ENCODE measurements at regions not wholly inside any gene's neighbourhood (a gene's known extent, or its start where the extent isn't known, plus 50 kb on each side); places are given as distances from the start of the nearest gene placed in this dataset.

GRCh38 chr11:26087120-26087935, 244.6 kb upstream of the ANO3 start:
- no peak for DNase-seq
- no peak for TF ChIP-seq GATA1 (IDR thresholded peaks at IDR 0.05; ENCODE audit: low read depth, low read length)
- TF ChIP-seq POLR2A (IDR thresholded peaks at IDR 0.05; ENCODE audit: low read length) = no peak

GRCh38 chr11:26088391-26088790, 243.5 kb upstream of the ANO3 start:
- TF ChIP-seq POLR2A (IDR thresholded peaks at IDR 0.05; ENCODE audit: low read length) (no peak), GATA1 (IDR thresholded peaks at IDR 0.05; ENCODE audit: low read depth, low read length) (no peak)
- DNase-seq = no peak

DNA sequence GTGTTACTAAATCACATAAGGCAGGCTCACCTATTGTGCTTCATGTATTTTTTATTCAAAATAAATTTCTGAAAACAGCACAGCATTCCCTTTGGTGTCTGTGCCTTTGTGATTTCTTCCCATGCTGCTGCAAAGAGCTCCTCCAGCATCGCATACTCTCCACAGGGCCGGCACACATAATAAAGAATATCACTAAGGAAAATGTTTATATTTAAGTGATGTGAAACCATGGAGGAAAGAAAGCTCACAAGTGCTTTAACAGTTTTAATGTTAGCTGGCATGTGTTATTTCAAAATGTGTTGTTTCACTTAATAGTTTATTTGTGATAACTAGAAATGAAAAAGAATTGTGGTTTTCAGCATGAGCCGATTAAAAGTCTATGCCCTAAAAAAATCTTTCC, 241.3 kb upstream of the ANO3 start:
- TF ChIP-seq GATA1 (IDR thresholded peaks at IDR 0.05; ENCODE audit: low read depth, low read length) (no peak), POLR2A (IDR thresholded peaks at IDR 0.05; ENCODE audit: low read length) (no peak)
- no peak for DNase-seq

GRCh38 chr11:26093206-26093605, 238.7 kb upstream of the ANO3 start:
- no peak for DNase-seq
- no peak for TF ChIP-seq POLR2A (IDR thresholded peaks at IDR 0.05; ENCODE audit: low read length)
- TF ChIP-seq GATA1 (IDR thresholded peaks at IDR 0.05; ENCODE audit: low read depth, low read length) = no peak

- no peak for TF ChIP-seq POLR2A (IDR thresholded peaks at IDR 0.05; ENCODE audit: low read length)
- TF ChIP-seq GATA1 (IDR thresholded peaks at IDR 0.05; ENCODE audit: low read depth, low read length) = no peak
These were observed 236.6 kb upstream of the ANO3 start for GRCh38 chr11:26095340-26095739.

DNA sequence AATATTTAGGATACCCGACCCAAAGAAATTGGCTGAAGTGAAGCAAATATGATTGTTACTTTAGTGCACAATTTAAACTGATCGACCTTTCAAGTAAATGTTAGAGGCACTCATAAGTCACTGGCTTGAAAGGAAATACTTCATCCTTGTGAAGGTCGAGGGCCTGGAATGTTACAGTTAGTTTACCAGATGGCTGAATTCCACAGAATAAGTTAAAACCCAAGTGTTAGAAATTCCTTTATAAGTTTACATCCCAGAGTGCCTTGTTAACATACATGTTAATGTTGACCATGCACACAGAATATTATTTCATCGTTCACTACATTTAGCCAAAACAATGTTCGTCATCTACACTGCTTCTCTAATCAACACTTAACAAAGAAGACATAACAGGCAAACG, 235.5 kb upstream of the ANO3 start:
- no peak for DNase-seq
- TF ChIP-seq POLR2A (IDR thresholded peaks at IDR 0.05; ENCODE audit: low read length) (no peak), GATA1 (IDR thresholded peaks at IDR 0.05; ENCODE audit: low read depth, low read length) (no peak)

More at GRCh38 chr11:26095340-26095739, 236.6 kb upstream of the ANO3 start:
- no peak for DNase-seq

DNA sequence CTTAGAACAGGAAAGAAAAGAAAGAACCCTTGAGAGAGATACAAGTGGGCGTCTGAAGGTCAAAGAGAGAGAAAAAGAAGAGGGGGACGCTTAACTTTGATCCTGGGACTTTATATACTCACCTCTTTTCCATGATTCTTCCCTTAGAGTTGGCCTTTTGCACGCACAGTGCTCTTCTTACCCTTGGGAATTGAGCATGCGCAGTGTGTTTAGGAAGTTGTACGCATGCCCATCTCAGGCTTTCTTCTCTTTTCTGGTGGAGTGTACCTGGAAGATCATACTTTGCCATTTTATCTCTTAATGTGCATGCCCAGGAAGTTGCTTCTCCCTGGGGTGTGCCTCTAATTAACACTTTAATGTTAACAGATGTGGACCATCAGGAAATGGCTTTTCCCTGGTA, 229.6 kb upstream of the ANO3 start:
- DNase-seq = no peak
- no peak for TF ChIP-seq POLR2A (IDR thresholded peaks at IDR 0.05; ENCODE audit: low read length)
- no peak for TF ChIP-seq GATA1 (IDR thresholded peaks at IDR 0.05; ENCODE audit: low read depth, low read length)

GRCh38 chr11:26105762-26106423, 226.0 kb upstream of the ANO3 start:
- TF ChIP-seq GATA1 (IDR thresholded peaks at IDR 0.05; ENCODE audit: low read depth, low read length) (no peak), POLR2A (IDR thresholded peaks at IDR 0.05; ENCODE audit: low read length) (no peak)
- DNase-seq = no peak

GRCh38 chr11:26106726-26107125, 225.2 kb upstream of the ANO3 start:
- TF ChIP-seq GATA1 (IDR thresholded peaks at IDR 0.05; ENCODE audit: low read depth, low read length) (no peak), POLR2A (IDR thresholded peaks at IDR 0.05; ENCODE audit: low read length) (no peak)
- DNase-seq = no peak

DNA sequence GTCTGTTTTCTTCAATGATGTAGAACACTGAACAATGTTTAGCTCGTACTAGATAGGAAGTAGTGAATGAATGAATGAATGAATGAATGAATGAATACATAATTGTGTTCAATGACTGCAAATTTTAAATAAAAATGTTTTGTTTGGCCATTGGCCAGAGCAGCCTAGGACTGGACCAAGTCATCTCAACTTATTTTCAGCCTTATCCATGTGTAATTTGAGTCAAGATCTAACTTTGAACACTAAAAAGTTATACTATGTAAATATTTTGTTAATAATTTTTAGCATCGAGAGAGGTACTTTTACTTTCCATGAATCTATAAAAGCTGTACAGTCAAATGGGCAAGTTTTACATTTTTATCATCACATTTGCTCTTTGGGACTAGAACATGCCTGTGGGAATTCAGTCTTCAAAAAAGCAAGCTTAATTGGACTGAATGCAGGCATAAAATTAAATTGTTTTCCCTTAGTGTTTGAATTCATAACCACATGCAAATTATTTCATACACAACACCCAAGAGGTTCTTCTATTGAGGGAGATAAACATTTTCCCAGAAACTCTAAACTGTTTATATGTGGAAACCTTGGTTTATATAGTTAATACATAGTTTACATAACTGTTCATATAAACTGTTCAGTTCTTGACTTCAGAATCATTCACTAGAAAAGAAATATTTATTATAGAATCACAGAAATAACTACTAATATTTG, 222.1 kb upstream of the ANO3 start:
- TF ChIP-seq POLR2A (IDR thresholded peaks at IDR 0.05; ENCODE audit: low read length) (no peak), GATA1 (IDR thresholded peaks at IDR 0.05; ENCODE audit: low read depth, low read length) (no peak)
- DNase-seq = no peak

- DNase-seq = no peak
- TF ChIP-seq GATA1 (IDR thresholded peaks at IDR 0.05; ENCODE audit: low read depth, low read length) = no peak
- no peak for TF ChIP-seq POLR2A (IDR thresholded peaks at IDR 0.05; ENCODE audit: low read length)
These were observed 219.7 kb upstream of the ANO3 start for GRCh38 chr11:26112264-26112663.

GRCh38 chr11:26121466-26121865, 210.5 kb upstream of the ANO3 start:
- TF ChIP-seq POLR2A (IDR thresholded peaks at IDR 0.05; ENCODE audit: low read length) = no peak
- no peak for TF ChIP-seq GATA1 (IDR thresholded peaks at IDR 0.05; ENCODE audit: low read depth, low read length)
- no peak for DNase-seq

DNA sequence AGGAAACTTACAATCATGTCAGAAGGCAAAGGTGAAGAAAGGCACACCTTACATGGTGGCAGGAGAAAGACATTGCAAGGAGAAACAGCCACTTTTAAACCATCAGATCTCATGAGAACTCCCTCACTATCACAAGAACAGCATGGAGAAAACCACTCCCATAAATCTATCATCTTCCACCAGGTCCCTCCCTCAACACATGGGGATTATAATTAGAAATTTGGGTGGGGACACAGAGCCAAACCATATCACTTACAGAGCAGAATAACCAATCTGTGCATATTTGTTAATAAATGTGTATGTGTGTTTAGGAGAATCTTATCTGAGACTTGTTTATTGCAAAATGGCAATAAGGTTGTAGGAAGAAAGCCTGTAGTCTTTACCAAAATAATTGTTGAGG, 205.2 kb upstream of the ANO3 start:
- TF ChIP-seq POLR2A (IDR thresholded peaks at IDR 0.05; ENCODE audit: low read length) (no peak), GATA1 (IDR thresholded peaks at IDR 0.05; ENCODE audit: low read depth, low read length) (no peak)
- DNase-seq = no peak

- TF ChIP-seq GATA1 (IDR thresholded peaks at IDR 0.05; ENCODE audit: low read depth, low read length) (no peak), POLR2A (IDR thresholded peaks at IDR 0.05; ENCODE audit: low read length) (no peak)
- no peak for DNase-seq
These were observed 204.6 kb upstream of the ANO3 start for GRCh38 chr11:26127336-26127735.

All from erythroblast (primary cell).